HG03045 (cell line): ENCODE measurements at regions not wholly inside any gene's neighbourhood (a gene's known extent, or its start where the extent isn't known, plus 50 kb on each side); places are given as distances from the start of the nearest gene placed in this dataset.
"Not testable (repeated sequence)": the region's sequence is repeated elsewhere in the genome, so short reads cannot be mapped to it uniquely, and the experiment has no call there.

Experiments used
- ATAC-seq: cut with Tn5 transposase; IDR thresholded peaks from one replicate; pipeline ENCODE4 v1.9.1; 2021; ENCODE audit warnings: mild to moderate bottlenecking, moderate library complexity; ENCODE audit not compliant: unreplicated experiment

DNA sequence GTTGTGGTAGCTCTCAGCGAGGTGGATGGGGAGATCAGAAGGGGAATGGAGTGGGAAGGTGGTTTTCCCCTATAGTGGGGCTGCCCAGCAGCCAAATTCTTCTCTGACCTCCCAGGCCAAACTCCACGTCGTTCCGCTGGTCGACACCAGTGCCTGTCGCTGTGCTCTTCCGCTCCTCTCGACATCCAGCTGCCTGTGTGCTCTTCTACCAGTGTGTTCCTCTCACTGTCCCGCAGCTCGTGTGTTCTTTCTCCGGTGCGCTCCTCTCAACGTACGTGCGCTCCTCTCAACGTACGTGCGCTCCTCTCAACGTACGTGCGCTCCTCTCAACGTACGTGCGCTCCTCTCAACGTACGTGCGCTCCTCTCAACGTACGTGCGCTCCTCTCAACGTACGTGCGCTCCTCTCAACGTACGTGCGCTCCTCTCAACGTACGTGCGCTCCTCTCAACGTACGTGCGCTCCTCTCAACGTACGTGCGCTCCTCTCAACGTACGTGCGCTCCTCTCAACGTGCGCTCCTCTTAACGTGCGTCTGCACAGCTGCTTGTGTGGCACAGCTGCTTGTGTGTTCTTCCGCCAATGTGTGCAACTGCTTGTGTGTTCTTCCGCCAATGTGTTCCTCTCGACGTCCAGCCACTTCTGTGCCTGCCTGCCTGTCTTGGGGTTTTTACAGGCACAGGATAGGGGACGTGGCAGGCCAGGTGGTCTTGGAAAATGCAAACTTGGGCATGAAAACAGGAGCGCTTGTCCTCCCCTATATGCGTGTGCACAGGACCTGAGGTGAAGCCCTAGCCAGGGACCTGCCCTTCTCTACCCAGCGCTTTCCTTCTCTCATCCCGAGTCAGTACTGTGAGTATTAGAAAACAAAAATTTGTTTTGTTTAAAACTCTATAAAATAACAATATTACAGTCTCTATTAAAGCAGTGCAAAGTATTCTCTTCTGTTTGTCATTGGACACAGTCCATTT is 991.1 kb downstream of the GBE1 start:
- ATAC-seq, result no peak

DNA sequence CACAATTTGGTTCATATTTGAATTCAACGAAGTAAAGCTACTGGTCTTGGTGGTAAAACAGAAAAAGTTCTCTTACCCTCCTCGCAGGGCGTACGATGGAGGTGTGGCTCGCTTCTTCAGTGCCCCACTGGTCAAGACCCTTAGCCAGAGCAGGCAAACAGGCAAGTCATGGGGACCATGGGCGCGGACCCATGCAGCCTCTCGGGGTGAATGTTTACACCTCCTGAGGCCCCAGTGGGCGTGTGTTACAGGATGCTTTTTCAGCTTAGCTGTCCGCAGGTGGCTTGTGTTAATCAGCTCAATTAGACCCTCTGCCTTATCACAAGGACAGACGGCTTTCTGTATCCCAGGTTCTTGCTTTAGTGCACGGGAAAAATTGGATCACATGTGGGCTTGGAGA is 991.8 kb downstream of the GBE1 start:
- no peak for ATAC-seq

DNA sequence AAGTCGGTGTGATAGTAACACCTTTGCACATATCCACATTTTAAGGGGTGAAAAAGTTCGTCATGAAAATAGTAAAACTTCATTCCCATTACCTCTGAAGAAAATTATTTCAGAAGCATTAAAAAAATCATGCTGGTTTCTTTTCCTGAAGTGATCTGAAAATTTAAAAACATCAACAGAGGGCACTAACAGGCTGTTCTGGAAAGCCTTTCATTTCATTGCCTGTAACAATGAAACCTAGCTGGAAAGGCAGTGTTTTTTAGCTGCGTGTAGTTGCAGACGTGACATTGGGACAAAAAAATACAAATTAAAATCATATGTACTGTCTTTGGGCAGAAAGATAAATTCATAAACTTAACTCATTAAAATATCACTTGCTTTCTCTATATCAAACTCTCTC is 993.8 kb downstream of the GBE1 start:
- no peak for ATAC-seq

DNA sequence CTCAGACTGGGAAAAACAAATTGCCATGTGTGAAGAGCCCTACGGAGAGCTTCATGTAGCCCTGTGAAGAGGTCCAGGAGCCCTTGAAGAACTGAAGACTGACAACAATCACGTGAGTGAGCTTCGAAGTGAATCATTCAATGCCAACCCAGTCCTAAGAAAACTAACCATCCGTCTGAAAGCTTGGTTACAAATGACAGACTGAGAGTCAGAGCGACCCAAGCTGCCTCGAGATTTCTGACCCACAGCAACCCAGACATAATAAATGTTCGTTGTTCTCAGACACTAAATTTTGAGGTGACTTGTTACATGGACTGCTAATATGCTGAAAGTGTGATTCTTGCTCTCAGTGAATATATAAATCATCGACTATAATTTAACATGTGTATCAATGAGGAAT is 987.2 kb upstream of the ROBO1 start:
- no peak for ATAC-seq

DNA sequence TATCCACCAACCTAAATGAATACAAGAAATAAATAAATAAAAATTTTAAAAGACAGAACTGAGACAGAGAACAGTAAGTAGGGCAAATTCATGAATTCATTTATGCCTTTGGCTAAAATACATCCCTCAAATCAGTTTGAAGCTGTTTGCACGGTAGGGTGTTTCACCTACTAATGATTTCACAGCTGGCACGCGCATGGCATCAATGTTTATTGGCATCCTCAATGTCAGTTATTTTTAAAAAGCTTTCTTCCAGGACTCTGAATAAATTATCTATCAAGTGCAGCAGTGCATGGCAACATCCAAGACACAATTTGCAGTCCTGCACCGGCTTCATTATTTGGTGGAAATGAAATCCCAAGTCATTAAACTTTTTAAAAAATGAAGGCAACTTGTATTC is 985.2 kb upstream of the ROBO1 start:
- ATAC-seq, result no peak

DNA sequence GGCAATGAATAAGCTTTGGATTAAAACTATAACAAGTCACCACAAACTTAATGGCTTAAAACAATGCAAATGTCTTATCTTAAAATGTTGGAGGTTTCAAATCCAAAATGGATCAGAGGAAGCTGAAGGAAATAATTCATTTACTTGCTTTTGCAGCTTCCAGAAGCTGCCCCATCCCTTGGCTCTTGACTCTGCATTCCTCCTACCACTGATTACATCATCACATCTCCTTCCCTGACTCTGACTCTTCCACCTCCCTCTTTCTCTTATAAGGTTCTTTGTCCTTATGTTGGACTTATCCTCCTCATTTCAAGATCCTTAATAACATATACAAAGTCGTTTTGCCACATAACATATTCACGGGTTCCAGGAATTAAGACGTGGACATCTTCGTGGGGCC is 982.8 kb upstream of the ROBO1 start:
- ATAC-seq, result no peak

DNA sequence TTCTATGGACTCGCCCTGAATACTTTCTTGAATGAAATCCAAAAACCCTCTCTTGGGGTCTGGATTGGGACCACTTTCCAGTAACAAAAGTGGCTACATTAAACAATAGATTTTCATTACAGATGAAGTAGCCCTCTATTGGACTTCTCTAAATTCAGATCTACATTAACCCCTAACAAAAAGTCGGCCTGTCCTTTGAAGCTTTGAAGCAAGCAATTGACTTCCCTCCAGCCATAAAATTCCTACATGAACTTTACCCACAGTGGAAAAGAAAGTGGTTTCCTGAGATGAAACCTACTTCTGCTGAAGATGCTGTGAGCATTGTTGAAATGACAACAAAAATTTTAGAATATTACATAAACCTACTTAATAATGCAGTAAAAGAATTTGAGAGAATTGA is 967.1 kb upstream of the ROBO1 start:
- no peak for ATAC-seq

DNA sequence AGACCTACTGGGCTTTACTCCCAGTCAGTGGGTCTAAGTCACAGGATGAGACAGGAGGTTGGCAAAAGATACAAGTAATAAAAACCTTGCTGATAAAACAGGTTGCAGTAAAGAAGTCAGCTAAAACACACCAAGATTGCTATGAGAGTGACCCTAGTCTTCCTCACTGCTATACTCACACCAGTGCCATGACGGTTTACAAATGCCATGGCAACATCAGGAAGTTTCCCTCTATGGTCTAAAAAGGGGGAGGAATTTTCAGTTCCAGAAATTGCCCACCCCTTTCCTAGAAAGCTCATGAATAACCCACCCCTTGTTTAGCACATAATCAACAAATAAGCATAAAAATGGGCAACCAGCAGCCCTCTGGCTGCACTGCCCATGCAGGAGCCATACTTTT is 966.7 kb upstream of the ROBO1 start:
- no peak for ATAC-seq

DNA sequence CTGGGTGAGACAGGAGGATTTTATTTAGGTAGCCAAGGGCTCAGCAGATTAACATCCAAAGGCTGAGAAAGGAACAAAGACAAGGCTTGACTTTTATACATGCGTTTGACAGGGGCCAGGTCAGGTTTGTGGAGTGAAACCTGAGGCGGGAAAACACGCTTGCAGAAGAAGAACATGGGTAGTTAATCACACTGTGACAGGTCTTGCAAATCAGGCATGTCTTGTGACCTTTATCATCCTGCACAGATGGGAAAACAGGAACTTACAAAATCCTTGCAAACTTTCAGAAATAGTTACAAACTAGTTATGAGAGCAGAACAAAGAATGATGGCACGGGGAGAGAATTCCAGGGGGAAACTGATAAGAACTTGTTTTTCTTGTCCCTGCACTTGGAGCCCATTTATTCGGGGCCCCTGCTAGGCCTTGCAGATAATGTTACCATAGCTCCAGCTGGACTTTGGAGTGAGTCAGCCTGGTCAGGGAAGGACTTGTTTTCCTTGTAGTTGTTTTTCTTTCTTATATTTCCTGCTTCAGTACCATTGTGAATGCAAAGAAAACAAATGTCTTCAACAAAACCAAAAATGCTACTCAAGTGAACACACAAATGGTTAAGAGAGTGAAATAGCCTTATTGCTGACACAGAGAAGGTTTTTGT is 965.9 kb upstream of the ROBO1 start:
- no peak for ATAC-seq

DNA sequence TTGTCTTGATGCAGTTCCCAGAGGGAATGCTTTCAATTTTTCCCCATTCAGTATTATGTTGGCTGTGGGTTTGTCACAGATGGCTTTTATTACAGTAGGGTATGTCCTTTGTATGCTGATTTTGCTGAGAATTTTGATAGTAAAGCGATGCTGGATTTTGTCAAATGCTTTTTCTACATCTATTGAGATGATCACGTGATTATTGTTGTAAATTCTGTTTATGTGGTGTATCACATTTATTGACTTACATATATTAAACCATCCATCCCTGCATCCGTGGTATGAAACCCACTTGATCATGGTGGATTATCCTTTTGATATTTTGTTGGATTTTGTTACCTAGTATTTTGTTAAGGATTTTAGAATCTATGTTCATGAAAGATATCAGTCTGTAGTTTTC is 959.8 kb upstream of the ROBO1 start:
- ATAC-seq, result not testable (repeated sequence)

DNA sequence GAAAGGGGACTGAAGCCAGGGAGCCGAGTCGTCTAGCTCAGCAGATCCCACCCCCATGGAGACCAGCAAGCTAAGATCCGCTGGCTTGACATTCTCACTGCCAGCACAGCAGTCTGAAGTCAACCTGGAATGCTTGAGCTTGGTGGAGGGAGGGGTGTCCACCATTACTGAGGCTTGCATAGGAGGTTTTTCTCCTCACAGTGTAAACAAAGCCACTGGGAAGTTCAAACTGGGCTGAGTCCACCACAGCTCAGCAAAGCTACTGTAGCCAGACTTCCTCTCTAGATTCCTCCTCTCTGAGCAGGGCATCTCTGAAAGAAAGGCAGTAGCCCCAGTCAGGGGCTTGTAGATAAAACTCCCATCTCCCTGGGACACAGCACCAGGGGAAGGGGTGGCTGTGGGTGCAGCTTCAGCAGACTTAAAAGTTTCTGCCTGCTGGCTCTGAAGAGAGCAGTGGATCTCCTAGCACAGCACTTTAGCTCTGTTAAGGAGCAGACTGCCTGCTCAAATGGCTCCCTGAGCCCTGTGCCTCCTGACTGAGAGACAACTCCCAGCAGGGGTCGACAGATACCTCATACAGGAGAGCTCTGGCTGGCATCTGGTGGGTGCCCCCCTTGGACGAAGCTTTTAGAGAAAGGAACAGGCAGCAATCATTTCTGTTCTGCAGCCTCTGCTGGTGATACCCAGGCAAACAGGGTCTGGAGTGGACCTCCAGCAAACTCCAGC is 942.0 kb upstream of the ROBO1 start:
- not testable (repeated sequence) for ATAC-seq

DNA sequence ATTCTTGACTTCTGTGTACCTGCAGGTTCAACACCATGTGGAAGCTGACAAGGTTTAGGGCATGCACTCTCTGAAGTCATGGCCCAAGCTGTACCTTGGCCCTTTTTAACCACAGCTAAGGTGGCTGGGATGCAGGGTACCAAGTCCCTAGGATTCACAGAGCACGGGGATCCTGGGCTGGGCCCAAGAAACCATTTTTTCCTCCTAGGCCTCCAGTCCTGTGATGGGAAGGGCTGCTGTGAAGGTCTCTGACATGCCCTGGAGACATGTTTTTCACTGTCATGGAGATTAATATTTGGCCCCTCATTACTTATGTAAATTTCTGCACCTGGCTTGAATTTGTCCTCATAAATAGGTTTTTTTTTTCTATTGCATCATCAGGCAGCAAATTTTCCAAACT is 937.5 kb upstream of the ROBO1 start:
- no peak for ATAC-seq

DNA sequence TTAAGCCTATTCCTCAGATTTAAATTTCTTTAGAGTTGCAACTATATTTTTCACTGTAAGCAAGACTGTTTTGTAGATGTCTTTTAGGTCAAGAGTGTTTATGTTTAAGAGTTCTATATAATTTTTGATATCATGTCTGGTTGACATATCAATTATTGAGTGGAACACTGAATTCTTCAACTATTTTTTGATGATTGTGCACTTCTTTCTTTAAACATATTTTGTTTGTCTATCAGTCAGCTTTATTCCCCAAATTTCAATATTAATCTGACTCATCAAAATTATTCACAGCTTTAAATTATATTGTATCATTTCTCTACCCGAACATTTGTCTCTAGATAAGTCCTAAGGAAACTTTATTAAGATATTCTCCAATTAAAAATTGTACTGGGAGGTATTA is 933.6 kb upstream of the ROBO1 start:
- no peak for ATAC-seq

DNA sequence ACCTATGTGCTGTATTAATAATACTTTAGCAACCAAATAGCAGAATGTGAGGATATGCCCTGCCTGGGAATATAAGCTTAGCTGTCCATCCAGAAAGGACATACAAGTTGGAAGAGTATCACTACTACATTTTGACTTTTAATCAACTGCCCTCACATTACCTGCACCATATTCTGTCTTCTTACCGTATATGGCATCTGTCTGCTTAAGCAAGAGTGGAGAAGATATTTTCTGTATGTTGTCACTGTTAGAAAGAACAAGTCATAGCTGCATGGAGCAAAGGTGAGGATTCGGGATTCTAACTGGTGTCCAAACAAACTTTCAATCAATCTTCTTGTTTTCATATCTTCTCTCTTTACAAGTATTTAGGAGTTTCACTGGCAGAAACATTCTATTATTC is 929.5 kb upstream of the ROBO1 start:
- ATAC-seq, result no peak

DNA sequence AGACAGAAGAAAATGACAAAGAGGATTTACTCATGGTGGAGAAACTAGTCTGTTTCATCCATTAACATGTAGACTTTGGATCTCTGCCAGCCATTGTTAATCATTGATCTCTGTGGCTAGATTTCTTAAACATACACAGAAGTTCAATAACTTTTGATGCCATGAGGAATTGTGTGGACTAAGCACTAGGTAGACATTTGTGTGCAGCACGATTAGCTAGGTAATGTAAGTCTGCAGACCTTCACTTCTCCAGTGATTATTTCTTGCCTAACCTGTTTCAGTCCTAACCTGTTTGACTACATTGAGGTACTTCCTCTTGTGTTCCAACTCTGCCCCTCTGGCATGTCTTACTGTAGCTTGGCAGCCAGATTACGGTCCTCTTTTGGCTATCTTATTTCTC is 928.5 kb upstream of the ROBO1 start:
- no peak for ATAC-seq

DNA sequence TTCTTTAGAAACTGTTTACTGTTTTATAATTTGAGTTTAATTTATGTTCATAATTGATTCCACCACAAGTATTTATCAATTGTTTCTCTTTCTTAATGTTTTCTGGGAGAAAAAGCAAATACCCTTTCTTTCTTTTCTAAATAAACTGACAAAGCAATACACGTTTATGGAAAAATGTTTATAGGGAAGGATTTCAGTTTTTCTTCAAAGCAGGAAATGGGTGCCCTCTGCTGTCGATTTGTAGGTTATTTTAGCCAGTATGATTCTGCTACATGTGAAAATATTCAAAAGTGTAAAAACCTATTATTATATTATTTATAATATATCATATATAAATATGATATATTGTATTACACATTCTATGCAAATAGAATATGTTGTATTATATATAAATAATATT is 921.0 kb upstream of the ROBO1 start:
- ATAC-seq, result no peak

DNA sequence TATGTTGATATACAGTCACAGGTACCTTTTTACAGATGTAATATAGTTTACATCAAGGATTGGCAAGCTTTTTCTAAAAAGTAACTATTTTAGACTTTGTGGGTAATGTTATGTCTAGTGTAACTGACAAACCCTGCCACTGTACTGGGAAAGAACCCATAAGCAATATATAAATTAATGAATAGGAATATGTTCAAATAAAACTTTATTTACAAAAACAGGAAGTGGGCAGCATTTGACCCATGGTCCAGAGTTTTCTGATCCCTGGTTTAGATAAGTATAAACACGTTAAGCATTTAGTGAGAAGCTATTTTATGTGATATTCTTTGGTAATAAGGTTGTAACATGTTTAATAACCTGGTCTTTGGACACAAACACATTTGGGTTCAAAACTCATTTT is 915.2 kb upstream of the ROBO1 start:
- ATAC-seq, result no peak

DNA sequence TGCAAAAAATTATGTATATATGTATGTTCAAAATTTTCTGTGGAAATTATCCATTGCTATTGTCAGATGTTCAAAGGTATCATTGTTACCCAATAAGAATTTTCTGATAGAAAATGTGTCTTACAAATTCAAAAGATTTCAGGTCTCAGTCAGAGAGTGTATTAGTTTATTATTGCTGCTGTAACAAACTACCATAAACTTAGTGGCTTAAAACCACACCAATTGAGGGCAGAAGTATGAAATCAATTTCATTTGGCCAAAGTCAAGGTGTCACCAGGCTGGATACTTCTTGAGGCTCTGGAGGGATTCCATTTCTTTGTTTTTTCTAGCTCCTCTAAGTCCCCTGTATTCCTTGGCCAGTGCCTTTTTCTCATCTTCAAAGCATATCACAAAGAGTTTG is 914.4 kb upstream of the ROBO1 start:
- no peak for ATAC-seq

DNA sequence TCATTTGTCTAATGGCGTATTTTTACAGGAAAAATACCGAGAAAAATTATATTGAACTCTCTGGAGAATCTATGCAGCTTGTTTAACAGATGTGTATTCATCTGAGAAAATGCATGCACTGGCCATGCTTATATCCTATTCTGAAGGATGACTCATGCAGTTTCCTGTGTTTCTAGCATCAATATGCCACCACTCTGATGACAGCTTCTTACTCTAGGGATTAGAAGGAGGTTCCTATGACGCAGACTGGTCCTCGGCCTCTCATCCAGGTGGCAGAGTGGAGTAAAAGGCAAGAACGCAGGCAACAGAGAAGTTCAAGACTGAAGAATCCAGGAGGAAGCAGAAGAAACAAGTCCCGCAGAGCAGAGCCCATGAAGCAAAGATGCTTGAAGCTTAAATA is 910.0 kb upstream of the ROBO1 start:
- ATAC-seq, result no peak

DNA sequence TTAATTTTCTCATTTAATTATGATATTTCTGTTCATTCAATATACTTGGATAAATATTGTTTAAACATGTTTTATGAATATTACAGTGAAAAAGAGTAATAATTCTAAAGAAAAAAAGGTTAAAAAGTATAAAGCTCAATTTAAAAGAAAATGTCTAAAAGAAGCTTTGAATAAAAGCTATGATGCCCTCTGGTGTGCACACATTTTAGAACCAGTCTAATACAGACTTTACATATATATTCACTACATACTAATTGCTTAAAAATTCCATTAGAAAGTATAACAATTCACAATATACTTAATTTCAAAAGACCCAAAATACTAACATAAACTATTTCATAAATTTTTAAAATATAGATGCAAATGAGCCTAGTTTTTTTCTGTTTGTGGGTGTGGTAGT is 909.1 kb upstream of the ROBO1 start:
- ATAC-seq, result no peak

DNA sequence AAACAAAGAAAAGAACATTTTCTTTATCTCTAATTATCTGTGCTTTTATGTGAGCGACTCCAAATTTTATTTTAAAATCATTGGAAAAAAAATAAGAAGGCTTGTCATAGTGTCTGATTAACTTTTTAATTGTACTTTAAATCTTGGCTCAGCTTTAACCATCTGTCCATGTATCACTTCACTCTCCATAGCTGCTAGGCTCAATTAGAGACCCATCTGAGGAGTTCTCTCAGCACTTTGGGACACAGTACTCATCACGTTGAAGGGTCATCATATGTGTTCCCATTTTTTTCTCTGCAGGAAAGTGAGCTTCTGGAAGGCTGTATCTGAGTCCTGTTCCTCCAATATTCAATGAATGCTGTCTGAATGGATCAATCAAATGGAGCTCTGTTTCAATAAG is 908.5 kb upstream of the ROBO1 start:
- no peak for ATAC-seq

DNA sequence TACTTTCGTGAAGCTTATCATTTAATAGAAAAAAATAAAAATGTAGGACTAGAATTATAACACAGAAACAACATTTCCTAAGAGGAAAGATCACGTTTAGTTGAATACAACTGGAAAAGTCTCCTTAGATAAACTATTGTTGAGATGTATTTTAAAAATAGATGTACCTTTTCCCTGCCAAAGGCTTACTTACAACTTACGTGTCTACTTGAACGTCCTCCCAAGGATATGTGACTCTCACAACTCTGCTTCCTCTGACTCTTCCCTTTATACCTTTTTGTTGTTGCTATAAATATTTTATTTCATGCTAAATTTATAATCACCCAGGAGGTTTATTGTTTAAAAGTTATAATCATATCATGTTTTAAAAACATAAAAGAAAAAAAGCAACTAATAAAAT is 908.0 kb upstream of the ROBO1 start:
- ATAC-seq, result no peak
